COLO668 (cell line): ENCODE measurements at regions not wholly inside any gene's neighbourhood (a gene's known extent, or its start where the extent isn't known, plus 50 kb on each side); places are given as distances from the start of the nearest gene placed in this dataset.
"Not testable (repeated sequence)": the region's sequence is repeated elsewhere in the genome, so short reads cannot be mapped to it uniquely, and the experiment has no call there.

ENCODE experiments used
- DNase-seq: peaks from one replicate; lab custom pipeline; 2025; ENCODE audit not compliant: unreplicated experiment; lab: John Stamatoyannopoulos, UW

DNA sequence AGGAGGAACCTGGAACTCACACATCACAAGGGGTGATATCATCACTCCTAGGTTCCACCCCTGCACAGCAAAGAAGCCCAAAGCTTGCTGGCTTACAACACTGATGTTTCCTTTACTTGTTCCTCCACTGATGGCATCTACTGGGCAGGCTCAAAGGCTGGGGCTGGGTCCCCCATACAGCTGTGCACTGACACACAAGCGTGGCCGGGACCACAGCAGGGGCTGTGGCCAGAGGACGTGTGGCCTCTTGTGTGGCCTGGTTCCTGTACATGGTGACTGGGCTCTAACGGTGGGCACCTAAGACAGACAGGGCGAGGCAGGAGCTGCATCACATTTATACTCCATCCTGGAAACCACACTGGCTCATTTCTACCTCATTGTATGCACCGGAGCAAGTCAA, 264.4 kb upstream of the FOXF1 start:
- no peak for DNase-seq

GRCh38 chr16:86248310-86248905, 261.9 kb upstream of the FOXF1 start:
- no peak for DNase-seq

- DNase-seq, result no peak
Observed at GRCh38 chr16:86249631-86250030, 260.7 kb upstream of the FOXF1 start.

- no peak for DNase-seq
Observed at GRCh38 chr16:86251682-86252081, 258.6 kb upstream of the FOXF1 start.

DNA sequence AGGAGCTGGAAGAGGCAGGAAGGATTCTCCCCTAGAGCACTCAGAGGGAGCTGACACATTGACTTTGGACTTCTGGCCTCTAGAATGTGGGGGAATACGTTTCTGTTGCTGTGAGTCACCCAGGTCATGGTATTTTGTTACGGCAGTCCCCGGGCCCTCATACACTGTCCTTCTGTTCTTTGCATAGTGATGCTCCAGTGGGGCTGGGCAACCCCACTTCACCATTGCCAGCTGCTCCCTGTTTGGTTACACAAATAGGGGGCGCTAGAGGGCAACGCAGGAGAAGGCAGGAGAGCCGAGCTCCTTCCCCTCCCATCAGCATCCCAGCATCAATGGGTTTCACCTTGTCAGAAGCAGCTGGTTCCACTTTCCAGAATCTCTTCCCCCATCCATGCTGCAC, 257.7 kb upstream of the FOXF1 start:
- DNase-seq, result no peak

DNA sequence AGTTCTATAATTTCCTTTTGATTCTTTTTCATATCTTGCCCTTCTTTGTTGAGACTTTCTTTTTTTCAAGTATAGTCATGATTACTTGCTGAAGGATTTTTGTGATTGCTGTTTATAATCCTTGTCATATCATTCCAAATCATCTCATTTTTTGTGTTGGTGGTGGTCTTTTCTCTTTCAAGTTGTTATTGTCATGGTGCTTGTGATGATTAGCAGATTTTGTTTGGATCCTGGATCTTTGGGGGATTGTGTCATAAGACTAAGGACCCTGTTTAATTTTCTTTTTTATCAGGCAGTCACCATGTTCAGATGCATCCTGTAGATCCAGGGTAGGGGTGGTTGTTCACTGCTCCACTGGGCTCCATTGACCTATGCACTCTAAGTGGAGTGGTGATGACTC, 254.4 kb upstream of the FOXF1 start:
- DNase-seq, result no peak

- DNase-seq, result no peak
Observed at GRCh38 chr16:86256995-86257394, 253.3 kb upstream of the FOXF1 start.

- no peak for DNase-seq
Observed at GRCh38 chr16:86257546-86257945, 252.8 kb upstream of the FOXF1 start.

DNA sequence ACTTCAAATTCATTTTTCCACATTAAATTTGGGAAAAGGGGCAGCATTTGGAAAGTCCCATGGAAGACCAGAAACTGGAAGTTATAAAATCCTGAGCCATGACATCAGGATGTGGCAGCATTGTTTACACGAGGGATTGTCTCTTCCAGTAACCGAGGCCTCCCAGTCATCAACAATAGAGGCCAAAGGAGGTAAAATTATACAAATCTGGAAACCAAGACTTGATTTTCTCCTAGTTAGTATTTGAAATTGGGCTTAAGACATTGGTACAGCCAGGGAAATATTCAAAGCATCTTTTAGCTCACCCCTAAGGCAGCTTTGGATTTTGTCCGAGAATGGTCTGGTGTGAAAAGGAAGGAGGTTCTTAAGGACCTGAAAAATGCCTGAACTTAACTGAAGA, 251.6 kb upstream of the FOXF1 start:
- no peak for DNase-seq

DNA sequence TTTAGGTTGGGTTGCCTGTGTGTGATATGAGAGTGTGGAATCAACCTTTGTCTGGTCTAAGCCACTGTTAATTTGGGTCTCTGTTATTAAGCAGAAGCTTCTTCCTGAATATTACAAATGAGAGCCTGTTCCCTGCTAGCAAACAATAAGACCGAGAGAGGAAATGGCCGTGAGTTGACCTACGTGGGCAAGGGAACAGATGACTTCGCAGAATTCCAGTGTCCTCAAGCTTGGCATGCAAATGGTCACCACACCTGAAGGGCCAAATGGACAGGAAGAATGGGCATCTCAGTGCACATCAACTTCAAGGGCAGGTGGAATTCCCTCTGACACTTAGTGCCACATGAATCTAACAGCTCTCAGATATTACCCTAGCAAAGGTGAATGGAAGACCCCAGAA, 250.8 kb upstream of the FOXF1 start:
- no peak for DNase-seq

GRCh38 chr16:86261379-86261778, 248.9 kb upstream of the FOXF1 start:
- no peak for DNase-seq

- DNase-seq, result not testable (repeated sequence)
Observed at GRCh38 chr16:86267657-86268056, 242.7 kb upstream of the FOXF1 start.

DNA sequence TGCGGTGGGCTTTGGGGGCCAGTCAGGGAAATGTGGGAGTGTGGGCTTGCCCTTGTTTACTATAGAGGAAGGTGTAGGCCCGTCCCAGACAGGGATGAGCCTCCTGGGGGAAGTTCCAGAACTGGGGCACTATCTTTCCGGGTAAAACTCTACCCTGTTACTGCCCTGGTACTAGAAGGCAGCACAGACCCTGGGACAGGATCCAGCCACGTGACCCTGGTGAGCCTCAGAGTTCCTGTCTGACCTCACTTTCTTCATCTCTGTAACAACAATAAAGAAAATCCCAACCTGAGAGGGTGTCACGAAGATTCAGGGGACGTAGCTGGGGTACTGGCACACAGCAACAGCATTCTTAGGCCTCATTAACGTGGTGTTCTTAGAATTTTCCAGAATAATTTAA, 239.6 kb upstream of the FOXF1 start:
- DNase-seq, result no peak

DNA sequence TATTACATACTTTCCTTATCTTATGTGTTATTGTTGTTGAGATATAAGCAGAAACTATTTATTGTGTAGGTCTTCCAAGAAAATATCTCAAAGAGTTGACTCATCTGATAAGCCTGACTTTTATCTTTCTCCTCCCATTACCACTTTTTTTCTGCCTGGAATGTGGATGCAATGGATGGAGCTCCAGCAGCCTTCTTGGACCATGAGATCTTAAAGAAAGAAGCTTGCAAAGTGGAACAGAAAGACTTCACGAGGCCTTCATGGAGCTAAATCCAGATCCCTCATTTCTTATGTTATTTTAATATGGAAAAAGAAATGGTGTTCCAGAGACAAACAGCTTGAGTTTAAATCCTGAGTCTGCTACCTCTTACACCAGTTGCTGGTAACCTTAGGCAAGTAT, 237.6 kb upstream of the FOXF1 start:
- no peak for DNase-seq

DNA sequence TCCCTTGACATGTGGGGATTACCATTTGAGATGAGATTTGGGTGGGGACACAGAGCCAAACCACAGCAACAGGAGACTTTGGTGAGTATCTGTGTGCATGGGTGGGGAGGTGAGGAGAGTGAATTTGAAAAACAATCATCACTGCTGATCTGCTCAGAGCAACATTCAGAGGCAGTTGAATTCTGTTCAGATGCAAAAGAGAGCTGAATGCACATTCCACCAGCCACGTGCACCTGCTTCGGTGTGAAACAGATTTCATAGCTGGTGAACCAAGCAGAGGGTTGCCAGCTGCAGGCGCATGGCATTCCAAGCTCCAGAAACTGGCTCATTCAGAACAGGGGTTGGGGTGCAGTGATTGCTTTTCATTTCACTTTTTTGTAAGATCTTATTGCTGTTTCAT, 233.1 kb upstream of the FOXF1 start:
- DNase-seq, result no peak

- not testable (repeated sequence) for DNase-seq
Observed at GRCh38 chr16:86277859-86278258, 232.5 kb upstream of the FOXF1 start.

DNA sequence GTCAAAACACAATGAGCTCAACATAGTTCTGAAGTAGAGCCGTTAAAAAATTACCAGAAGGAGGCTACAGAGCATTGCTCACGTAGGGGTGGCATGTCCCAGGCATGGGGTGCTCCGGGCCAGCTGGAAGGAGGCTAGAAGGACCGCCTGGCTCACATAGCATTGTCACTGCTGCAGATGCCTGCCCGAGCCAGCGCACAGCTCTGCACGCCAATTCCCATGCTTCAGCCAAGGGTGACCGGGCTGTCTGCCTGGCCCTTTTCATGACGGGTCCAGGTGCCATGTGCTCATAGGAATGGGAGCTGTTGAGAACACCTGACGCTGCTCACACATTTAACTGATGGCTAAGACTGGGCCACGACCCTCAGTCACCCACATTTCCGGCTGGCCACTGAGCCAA, 228.9 kb upstream of the FOXF1 start:
- DNase-seq, result no peak

- DNase-seq, result no peak
Observed at GRCh38 chr16:86283944-86284343, 226.4 kb upstream of the FOXF1 start.

- no peak for DNase-seq
Observed at GRCh38 chr16:86285421-86285820, 224.9 kb upstream of the FOXF1 start.

- DNase-seq, result no peak
Observed at GRCh38 chr16:86285938-86286921, 224.1 kb upstream of the FOXF1 start.

GRCh38 chr16:86286991-86287663, 223.2 kb upstream of the FOXF1 start:
- no peak for DNase-seq

- DNase-seq, result no peak
Observed at GRCh38 chr16:86287664-86288201, 222.6 kb upstream of the FOXF1 start.
